ENCODE measurements at regions not wholly inside any gene's neighbourhood (a gene's known extent, or its start where the extent isn't known, plus 50 kb on each side); places are given as distances from the start of the nearest gene placed in this dataset.

DNA sequence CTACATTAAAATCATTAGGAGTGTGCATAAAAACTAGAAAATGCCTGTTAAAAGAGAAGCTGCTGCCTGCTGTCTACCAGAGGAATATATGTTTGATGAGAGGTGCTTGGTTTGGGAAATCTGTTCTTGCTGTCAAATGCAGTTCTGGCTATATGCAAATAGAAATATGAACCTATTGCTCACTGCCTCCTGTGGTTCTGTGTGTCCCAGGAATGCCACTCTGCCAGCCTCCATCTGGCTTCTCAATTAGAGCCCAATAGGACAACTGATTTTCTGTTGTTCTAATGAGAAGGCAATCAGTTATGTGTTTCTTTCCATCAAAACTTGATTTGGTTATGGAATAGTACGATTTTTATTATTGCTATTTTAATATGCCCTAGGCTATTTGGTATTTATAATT, 759.7 kb downstream of the HDGFL1 start:
- TF ChIP-seq, protein P1, sequence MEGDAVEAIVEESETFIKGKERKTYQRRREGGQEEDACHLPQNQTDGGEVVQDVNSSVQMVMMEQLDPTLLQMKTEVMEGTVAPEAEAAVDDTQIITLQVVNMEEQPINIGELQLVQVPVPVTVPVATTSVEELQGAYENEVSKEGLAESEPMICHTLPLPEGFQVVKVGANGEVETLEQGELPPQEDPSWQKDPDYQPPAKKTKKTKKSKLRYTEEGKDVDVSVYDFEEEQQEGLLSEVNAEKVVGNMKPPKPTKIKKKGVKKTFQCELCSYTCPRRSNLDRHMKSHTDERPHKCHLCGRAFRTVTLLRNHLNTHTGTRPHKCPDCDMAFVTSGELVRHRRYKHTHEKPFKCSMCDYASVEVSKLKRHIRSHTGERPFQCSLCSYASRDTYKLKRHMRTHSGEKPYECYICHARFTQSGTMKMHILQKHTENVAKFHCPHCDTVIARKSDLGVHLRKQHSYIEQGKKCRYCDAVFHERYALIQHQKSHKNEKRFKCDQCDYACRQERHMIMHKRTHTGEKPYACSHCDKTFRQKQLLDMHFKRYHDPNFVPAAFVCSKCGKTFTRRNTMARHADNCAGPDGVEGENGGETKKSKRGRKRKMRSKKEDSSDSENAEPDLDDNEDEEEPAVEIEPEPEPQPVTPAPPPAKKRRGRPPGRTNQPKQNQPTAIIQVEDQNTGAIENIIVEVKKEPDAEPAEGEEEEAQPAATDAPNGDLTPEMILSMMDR (IDR thresholded peaks at IDR 0.05): no peak
- TF ChIP-seq POLR2A (IDR thresholded peaks at IDR 0.05): no peak
